ENCODE measurements at regions not wholly inside any gene's neighbourhood (a gene's known extent, or its start where the extent isn't known, plus 50 kb on each side); places are given as distances from the start of the nearest gene placed in this dataset.

- Mint-ChIP-seq H3K36me3 (ENCODE audit: low read depth, unreplicated experiment) (peaks cover 10% of the 10 kb centered on the region), H3K4me3 (ENCODE audit: unreplicated experiment) (no peak overlapping the region), H3K9me3 (ENCODE audit: unreplicated experiment) (peaks cover 3% of the 10 kb centered on the region), H3K4me1 (ENCODE audit: unreplicated experiment) (peaks cover 19% of the 10 kb centered on the region), H3K27ac (ENCODE audit: unreplicated experiment) (no peak overlapping the region), H3K27me3 (ENCODE audit: unreplicated experiment) (peaks cover 1% of the 10 kb centered on the region)
- no peak for DNase-seq (ENCODE audit: low spot score)
- TF ChIP-seq CTCF (IDR thresholded peaks at IDR 0.05; ENCODE audit: unreplicated experiment): no peak
Observed at GRCh38 chr2:234691214-234691575, 194.3 kb upstream of the ARL4C start.

GRCh38 chr2:234690569-234691213 is 193.8 kb upstream of the ARL4C start:
- H3K9me3 Mint-ChIP-seq (ENCODE audit: unreplicated experiment): no peaks in the 10 kb centered on the region
- H3K27ac Mint-ChIP-seq (ENCODE audit: unreplicated experiment): no peak overlapping the region
- DNase-seq (ENCODE audit: low spot score): no peak
- H3K27me3 Mint-ChIP-seq (ENCODE audit: unreplicated experiment): peaks cover 1% of the 10 kb centered on the region
- peaks cover 7% of the 10 kb centered on the region for H3K36me3 Mint-ChIP-seq (ENCODE audit: low read depth, unreplicated experiment)
- peaks cover 24% of the 10 kb centered on the region for H3K4me1 Mint-ChIP-seq (ENCODE audit: unreplicated experiment)
- H3K4me3 Mint-ChIP-seq (ENCODE audit: unreplicated experiment): no peak overlapping the region
- no peak for TF ChIP-seq CTCF (IDR thresholded peaks at IDR 0.05; ENCODE audit: unreplicated experiment)

- no peak for TF ChIP-seq CTCF (IDR thresholded peaks at IDR 0.05; ENCODE audit: unreplicated experiment)
- H3K27me3 Mint-ChIP-seq (ENCODE audit: unreplicated experiment): peaks cover 1% of the 10 kb centered on the region
- H3K36me3 Mint-ChIP-seq (ENCODE audit: low read depth, unreplicated experiment): peaks cover 4% of the 10 kb centered on the region
- H3K4me1 Mint-ChIP-seq (ENCODE audit: unreplicated experiment): peaks cover 24% of the 10 kb centered on the region
- H3K4me3 Mint-ChIP-seq (ENCODE audit: unreplicated experiment): no peak overlapping the region
- DNase-seq (ENCODE audit: low spot score): no peak
- H3K9me3 Mint-ChIP-seq (ENCODE audit: unreplicated experiment): no peaks in the 10 kb centered on the region
- H3K27ac Mint-ChIP-seq (ENCODE audit: unreplicated experiment): no peak overlapping the region
Observed at GRCh38 chr2:234689911-234690379, 193.1 kb upstream of the ARL4C start.

- TF ChIP-seq CTCF (IDR thresholded peaks at IDR 0.05; ENCODE audit: unreplicated experiment): no peak
- Mint-ChIP-seq H3K9me3 (ENCODE audit: unreplicated experiment) (no peaks in the 10 kb centered on the region), H3K36me3 (ENCODE audit: low read depth, unreplicated experiment) (no peaks in the 10 kb centered on the region), H3K4me3 (ENCODE audit: unreplicated experiment) (no peak overlapping the region), H3K27me3 (ENCODE audit: unreplicated experiment) (peaks cover 2% of the 10 kb centered on the region), H3K4me1 (ENCODE audit: unreplicated experiment) (peaks cover 19% of the 10 kb centered on the region), H3K27ac (ENCODE audit: unreplicated experiment) (no peak overlapping the region)
- DNase-seq (ENCODE audit: low spot score): no peak
Observed at GRCh38 chr2:234687718-234688475, 191.0 kb upstream of the ARL4C start.
